ENCODE measurements at regions not wholly inside any gene's neighbourhood (a gene's known extent, or its start where the extent isn't known, plus 50 kb on each side); places are given as distances from the start of the nearest gene placed in this dataset.

- H3K4me3 ChIP-seq = no peak overlapping the region
- TF ChIP-seq EZH2 (IDR thresholded peaks at IDR 0.05) (no peak), EZH2phosphoT487 (IDR thresholded peaks at IDR 0.05) (no peak), CTCF (IDR thresholded peaks at IDR 0.05) (no peak)
- H3F3A ChIP-seq (ENCODE audit: low read depth) = no peaks in the 10 kb centered on the region
- H3K9me3 ChIP-seq (ENCODE audit: low read depth) = no peaks in the 10 kb centered on the region
- H3K9ac ChIP-seq = no peak overlapping the region
- H3K4me2 ChIP-seq = no peak overlapping the region
- no peak overlapping the region for H2AFZ ChIP-seq (replicated peaks)
- no peak overlapping the region for H3K27ac ChIP-seq
- H3K27me3 Mint-ChIP-seq (ENCODE audit: insufficient read depth, low read depth) = no peaks in the 10 kb centered on the region
- peaks cover 15% of the 10 kb centered on the region for H3K4me1 Mint-ChIP-seq
- no peaks in the 10 kb centered on the region for H3K36me3 Mint-ChIP-seq
- no peak for DNase-seq (ENCODE audit: low spot score)
- peaks cover 4% of the 10 kb centered on the region for H3K4me1 ChIP-seq
- H3K4me3 Mint-ChIP-seq = no peak overlapping the region
- no peaks in the 10 kb centered on the region for H3K27me3 ChIP-seq
- no peaks in the 10 kb centered on the region for H3K36me3 ChIP-seq
- H3K9me3 Mint-ChIP-seq = peaks cover 6% of the 10 kb centered on the region
- H3K27ac Mint-ChIP-seq = peak overlapping the region; percentile 50
- H4K20me1 ChIP-seq (ENCODE audit: low read depth) = no peaks in the 10 kb centered on the region
- no peaks in the 10 kb centered on the region for H3K79me2 ChIP-seq (ENCODE audit: low read depth)
These were observed 288.7 kb upstream of the IGFBP3 start for GRCh38 chr7:46209611-46210388.

GRCh38 chr7:46208635-46209525 is 287.8 kb upstream of the IGFBP3 start:
- Histone ChIP-seq H3K27me3 (no peaks in the 10 kb centered on the region), H3K36me3 (no peaks in the 10 kb centered on the region), H3K4me1 (peaks cover 4% of the 10 kb centered on the region), H4K20me1 (ENCODE audit: low read depth) (no peaks in the 10 kb centered on the region), H3K9ac (no peak overlapping the region), H3K4me2 (no peak overlapping the region), H3K4me3 (no peak overlapping the region), H3F3A (ENCODE audit: low read depth) (no peaks in the 10 kb centered on the region), H3K9me3 (ENCODE audit: low read depth) (no peaks in the 10 kb centered on the region), H3K27ac (no peak overlapping the region), H3K79me2 (ENCODE audit: low read depth) (no peaks in the 10 kb centered on the region), H2AFZ (replicated peaks) (no peak overlapping the region)
- no peaks in the 10 kb centered on the region for H3K27me3 Mint-ChIP-seq (ENCODE audit: insufficient read depth, low read depth)
- TF ChIP-seq CTCF (IDR thresholded peaks at IDR 0.05) (no peak), EZH2phosphoT487 (IDR thresholded peaks at IDR 0.05) (no peak), EZH2 (IDR thresholded peaks at IDR 0.05) (no peak)
- H3K4me1 Mint-ChIP-seq = peaks cover 15% of the 10 kb centered on the region
- no peak overlapping the region for H3K27ac Mint-ChIP-seq
- H3K9me3 Mint-ChIP-seq = peaks cover 6% of the 10 kb centered on the region
- H3K36me3 Mint-ChIP-seq = no peaks in the 10 kb centered on the region
- no peak overlapping the region for H3K4me3 Mint-ChIP-seq
- no peak for DNase-seq (ENCODE audit: low spot score)

- TF ChIP-seq CTCF (IDR thresholded peaks at IDR 0.05) (no peak), EZH2phosphoT487 (IDR thresholded peaks at IDR 0.05) (no peak), EZH2 (IDR thresholded peaks at IDR 0.05) (no peak)
These were observed 287.0 kb upstream of the IGFBP3 start for GRCh38 chr7:46207931-46208634.

More at GRCh38 chr7:46207931-46208634, 287.0 kb upstream of the IGFBP3 start:
- Histone ChIP-seq H3K27me3 (no peaks in the 10 kb centered on the region), H3K4me2 (no peak overlapping the region), H3K4me1 (peaks cover 4% of the 10 kb centered on the region), H3K9ac (no peak overlapping the region), H3K79me2 (ENCODE audit: low read depth) (no peaks in the 10 kb centered on the region), H3K4me3 (no peak overlapping the region), H3K9me3 (ENCODE audit: low read depth) (no peaks in the 10 kb centered on the region), H3K36me3 (no peaks in the 10 kb centered on the region), H3F3A (ENCODE audit: low read depth) (no peaks in the 10 kb centered on the region), H2AFZ (replicated peaks) (no peak overlapping the region), H3K27ac (no peak overlapping the region), H4K20me1 (ENCODE audit: low read depth) (no peaks in the 10 kb centered on the region)
- H3K9me3 Mint-ChIP-seq = peaks cover 2% of the 10 kb centered on the region
- H3K27me3 Mint-ChIP-seq (ENCODE audit: insufficient read depth, low read depth) = no peaks in the 10 kb centered on the region
- no peak overlapping the region for H3K27ac Mint-ChIP-seq
- H3K4me3 Mint-ChIP-seq = no peak overlapping the region
- H3K36me3 Mint-ChIP-seq = no peaks in the 10 kb centered on the region
- no peak for DNase-seq (ENCODE audit: low spot score)
- peaks cover 15% of the 10 kb centered on the region for H3K4me1 Mint-ChIP-seq
